NB4 (cell line): ENCODE measurements at regions not wholly inside any gene's neighbourhood (a gene's known extent, or its start where the extent isn't known, plus 50 kb on each side); places are given as distances from the start of the nearest gene placed in this dataset.

Source experiments
- CTCF ChIP-seq: IDR thresholded peaks from one replicate; pipeline ENCODE4 v1.5.1; 2012; ENCODE audit warnings: low read depth, low read length
- MAX ChIP-seq: IDR thresholded peaks from 2 replicates; pipeline ENCODE4 v1.6.1; 2011; ENCODE audit warnings: low read depth, low read length
- MYC ChIP-seq: IDR thresholded peaks from 2 replicates; pipeline ENCODE4 v1.6.1; 2011; ENCODE audit warnings: low read depth, low read length
- POLR2A ChIP-seq: IDR thresholded peaks from 2 replicates; pipeline ENCODE4 v1.6.1; 2011; ENCODE audit warnings: mild to moderate bottlenecking; ENCODE audit not compliant: insufficient read length; ENCODE audit errors: extremely low read depth

DNA sequence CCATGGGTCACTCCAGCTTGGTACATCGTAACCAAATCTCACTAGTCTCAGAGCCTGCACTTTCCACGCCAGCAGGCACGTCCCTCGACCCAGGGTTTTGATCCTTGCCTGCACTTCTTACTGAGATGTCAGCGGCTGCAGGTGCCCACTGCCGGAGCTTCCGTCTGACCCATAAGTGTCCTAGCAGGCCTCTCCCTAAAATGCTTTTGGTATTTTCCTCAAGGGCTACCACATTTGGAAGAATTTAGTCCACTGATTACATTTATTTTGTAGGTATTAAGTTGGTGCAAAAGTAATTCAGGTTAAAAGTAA, 175.0 kb upstream of the FBXO11 start:
- no peak for TF ChIP-seq POLR2A
- TF ChIP-seq CTCF, result no peak
- TF ChIP-seq MAX, result no peak
- no peak for TF ChIP-seq MYC
